HepG2 (cell line): ENCODE measurements at regions not wholly inside any gene's neighbourhood (a gene's known extent, or its start where the extent isn't known, plus 50 kb on each side); places are given as distances from the start of the nearest gene placed in this dataset.

Source experiments
- ATAC-seq: fragments of 200-7000 bp; cut with Tn5 transposase; 3 replicates; pipeline ENCODE4 v1.9.1; 2020; ENCODE audit warnings: mild to moderate bottlenecking, moderate library complexity
- BruUV-seq: library from RNA; stranded (reverse); fragments of 400-500 nt; replicated peaks from 2 replicates; lab custom pipeline; 2021; lab: Mats Ljungman, UMichigan
- CTCF ChIA-PET: fragments of 300-600 bp; formaldehyde crosslinking; extraction: SDS; loops from one replicate; lab custom pipeline; 2021; ENCODE audit warnings: low total read pairs, inconsistent platforms, low intra/inter-chr PET ratio; lab: Yijun Ruan, JAX
- POLR2A ChIA-PET: fragments of 350-600 bp; sonication (Branson Sonifier 250); formaldehyde crosslinking; loops from one replicate; lab custom pipeline; 2020; ENCODE audit warnings: antibody characterized with exemption, inconsistent platforms; lab: Yijun Ruan, JAX
- DNase-seq: peaks from one replicate; pipeline ENCODE4 v3.0.0-alpha.2; 2015; ENCODE audit warnings: low spot score
- FAIRE-seq: peaks from 3 replicates; lab custom pipeline; 2011; peaks lifted over from hg19 to GRCh38; lab: Jason Lieb, UNC
- H2AFZ ChIP-seq: one replicate; pipeline ENCODE4 v1.6.1; 2011; ENCODE audit warnings: low read length, inconsistent platforms
- H3K27ac ChIP-seq: fragments of 300-600 bp; 3 replicates; pipeline ENCODE4 v1.8.0; 2011; ENCODE audit warnings: mixed run types, mild to moderate bottlenecking, mixed read lengths, low read length, inconsistent platforms; ENCODE audit not compliant: insufficient read depth; ENCODE audit errors: extremely low read length
- H3K27me3 ChIP-seq, 2 experiments: fragments of 200-600 bp in 1 of 2; 2 replicates in 1 of 2; 3 replicates in 1 of 2; pipeline versions ENCODE4 v1.6.0 to v1.8.0; 2011; ENCODE audit warnings: low read length in 2 of 2, mild to moderate bottlenecking in 2 of 2, moderate library complexity in 2 of 2, inconsistent platforms in 1 of 2; ENCODE audit not compliant: insufficient read depth in 2 of 2, control insufficient read depth in 1 of 2
- H3K36me3 ChIP-seq, 2 experiments: fragments of 200-600 bp in 1 of 2; replicated peaks in 1 of 2; 2 replicates in 1 of 2; 3 replicates in 1 of 2; pipeline versions ENCODE4 v1.5.1 to v1.8.0; 2011; ENCODE audit warnings: low read length in 2 of 2, inconsistent platforms in 1 of 2; ENCODE audit not compliant: insufficient read depth in 2 of 2, control insufficient read depth in 1 of 2
- H3K4me1 ChIP-seq: 2 replicates; pipeline ENCODE4 v1.5.1; 2012; ENCODE audit warnings: low read length, inconsistent platforms; ENCODE audit not compliant: insufficient read depth
- H3K4me2 ChIP-seq: 2 replicates; pipeline ENCODE4 v1.6.0; 2011; ENCODE audit warnings: low read depth, low read length, inconsistent platforms
- H3K4me3 ChIP-seq, 3 experiments: fragments of 200-600 bp in 1 of 3; sonication (generic), shearing (Covaris generic) in 1 of 3; replicated peaks in 1 of 3; 2 replicates each; pipeline ENCODE4 v1.5.1; 2011 to 2016; ENCODE audit warnings: low read length in 3 of 3, inconsistent platforms in 2 of 3, low read depth in 2 of 3, mild to moderate bottlenecking in 2 of 3, control low read depth in 1 of 3, mixed read lengths in 1 of 3; ENCODE audit not compliant: insufficient read depth in 1 of 3
- H3K79me2 ChIP-seq: one replicate; pipeline ENCODE4 v1.6.1; 2011; ENCODE audit warnings: low read length, inconsistent platforms; ENCODE audit not compliant: insufficient read depth
- H3K9ac ChIP-seq: 2 replicates; pipeline ENCODE4 v1.6.0; 2011; ENCODE audit warnings: mild to moderate bottlenecking, low read depth, low read length, inconsistent platforms; ENCODE audit not compliant: insufficient read depth
- H3K9me3 ChIP-seq: 2 replicates; pipeline ENCODE4 v1.5.1; 2012; ENCODE audit warnings: mild to moderate bottlenecking, low read length
- H4K20me1 ChIP-seq: 2 replicates; pipeline ENCODE4 v1.6.0; 2011; ENCODE audit warnings: inconsistent platforms, mild to moderate bottlenecking, low read length, moderate library complexity; ENCODE audit not compliant: insufficient read depth
- ARID2 ChIP-seq: sonication (generic); formaldehyde crosslinking; IDR thresholded peaks from 2 replicates; pipeline ENCODE4 v1.8.1; 2022; ENCODE audit warnings: mild to moderate bottlenecking, missing genetic modification reagents, borderline replicate concordance
- MLLT10 ChIP-seq: sonication (generic); formaldehyde crosslinking; IDR thresholded peaks from 2 replicates; pipeline ENCODE4 v1.4.0; 2020; ENCODE audit warnings: missing genetic modification reagents
- PCBP1 ChIP-seq: fragments of 200-400 bp; formaldehyde crosslinking; IDR thresholded peaks from 2 replicates; pipeline ENCODE4 v1.6.1; 2017; ENCODE audit warnings: mild to moderate bottlenecking, low read depth, low read length, borderline replicate concordance
- SMAD3 ChIP-seq: sonication (generic); formaldehyde crosslinking; IDR thresholded peaks from 2 replicates; pipeline ENCODE4 v1.4.0; 2020; ENCODE audit warnings: missing genetic modification reagents
- ZFP1 ChIP-seq: IDR thresholded peaks from 2 replicates; pipeline ENCODE4 v1.6.1; 2016
- ZNF577 ChIP-seq: sonication (generic); formaldehyde crosslinking; IDR thresholded peaks from 2 replicates; pipeline ENCODE4 v1.4.0; 2020; ENCODE audit warnings: mild to moderate bottlenecking, low read depth, missing genetic modification reagents, borderline replicate concordance
- WGBS: methylation state at CpG from one replicate; pipeline ENCODE4 v1.1.6; 2017; ENCODE audit warnings: low lambda C conversion rate; 5-methylcytosine and 5-hydroxymethylcytosine counted together
- in situ Hi-C: cut with HindIII; loops from 2 replicates; pipeline ENCODE4 v1.10.0; 2017; ENCODE audit warnings: low pct_unique_long_range_greater_than_20kb; ENCODE audit not compliant: extremely low pct_ligation_motif_present
- intact Hi-C: fragments of 100-400 bp; cut with micrococcal nuclease; formaldehyde crosslinking; loops from one replicate; pipeline ENCODE4 v1.10.0; 2022; ENCODE audit not compliant: unreplicated experiment
- TF ChIP-seq, protein P1 (sequence below): sonication (generic); formaldehyde crosslinking; IDR thresholded peaks from 2 replicates; pipeline ENCODE4 v1.5.0; 2020; ENCODE audit warnings: missing genetic modification reagents
- TF ChIP-seq, protein P2 (sequence below): sonication (generic); formaldehyde crosslinking; IDR thresholded peaks from 2 replicates; pipeline ENCODE4 v1.9.0; 2021; ENCODE audit warnings: missing genetic modification reagents, borderline replicate concordance

DNA sequence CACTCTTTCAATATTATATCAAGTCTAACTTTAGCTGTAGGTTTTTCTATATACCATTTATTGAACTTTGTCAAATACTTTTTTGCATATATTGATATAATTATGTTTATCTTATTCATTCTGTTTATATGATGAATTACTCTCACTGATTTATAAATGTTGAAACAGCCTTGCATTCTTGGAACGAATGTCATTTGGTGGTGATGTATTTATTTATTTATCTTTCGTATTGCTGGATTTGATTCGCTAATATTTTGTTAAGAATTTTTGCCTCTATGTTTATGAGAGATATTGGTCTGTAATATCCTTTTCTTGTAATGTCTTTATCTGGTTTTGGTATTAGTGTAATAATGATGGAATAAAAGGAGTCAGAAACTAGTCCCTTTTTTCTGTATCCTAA lies 563.9 kb downstream of the ANXA1 start (continued):
- TF ChIP-seq, protein P1, sequence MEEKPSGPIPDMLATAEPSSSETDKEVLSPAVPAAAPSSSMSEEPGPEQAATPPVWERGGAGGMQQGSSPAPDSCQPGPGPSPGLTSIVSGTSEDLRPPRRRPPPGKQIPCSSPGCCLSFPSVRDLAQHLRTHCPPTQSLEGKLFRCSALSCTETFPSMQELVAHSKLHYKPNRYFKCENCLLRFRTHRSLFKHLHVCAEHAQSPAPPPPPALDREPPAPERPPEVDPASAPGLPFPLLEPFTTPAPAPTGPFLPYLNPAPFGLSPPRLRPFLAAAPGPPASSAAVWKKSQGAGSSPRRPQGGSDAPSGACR (CRISPR knock-in tag) = no peak
- TF ChIP-seq PCBP1 = no peak
- no peak for TF ChIP-seq MLLT10
- no peak for TF ChIP-seq ZNF577

- intact Hi-C loops = no loop called here
- CTCF ChIA-PET = no interaction called here
- Histone ChIP-seq H2AFZ (no peak overlapping the region), H3K79me2 (no peaks in the 10 kb centered on the region), H3K9ac (no peak overlapping the region), H3K36me3 (no peaks in the 10 kb centered on the region), H3K4me1 (no peaks in the 10 kb centered on the region), H3K9me3 (no peaks in the 10 kb centered on the region), H3K27me3 (no peaks in the 10 kb centered on the region), H4K20me1 (no peaks in the 10 kb centered on the region), H3K4me3 (no peak overlapping the region), H3K27ac (no peak overlapping the region), H3K4me2 (no peak overlapping the region)
- 5% methylated on average over 1 of the region's 1 CpG for WGBS
- ATAC-seq = no peak
- DNase-seq = no peak
- in situ Hi-C loops = no loop called here
- TF ChIP-seq SMAD3 (CRISPR knock-in tag) (no peak), ZFP1 (no peak), ARID2 (CRISPR knock-in tag) (no peak)
- TF ChIP-seq, protein P2, sequence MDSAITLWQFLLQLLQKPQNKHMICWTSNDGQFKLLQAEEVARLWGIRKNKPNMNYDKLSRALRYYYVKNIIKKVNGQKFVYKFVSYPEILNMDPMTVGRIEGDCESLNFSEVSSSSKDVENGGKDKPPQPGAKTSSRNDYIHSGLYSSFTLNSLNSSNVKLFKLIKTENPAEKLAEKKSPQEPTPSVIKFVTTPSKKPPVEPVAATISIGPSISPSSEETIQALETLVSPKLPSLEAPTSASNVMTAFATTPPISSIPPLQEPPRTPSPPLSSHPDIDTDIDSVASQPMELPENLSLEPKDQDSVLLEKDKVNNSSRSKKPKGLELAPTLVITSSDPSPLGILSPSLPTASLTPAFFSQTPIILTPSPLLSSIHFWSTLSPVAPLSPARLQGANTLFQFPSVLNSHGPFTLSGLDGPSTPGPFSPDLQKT = no peak
- no peak for FAIRE-seq
- BruUV-seq = no TSS peak
- POLR2A ChIA-PET = no interaction called here
These were observed 568.0 kb downstream of the ANXA1 start for GRCh38 chr9:73719660-73720059.
